ENCODE measurements at regions not wholly inside any gene's neighbourhood (a gene's known extent, or its start where the extent isn't known, plus 50 kb on each side); places are given as distances from the start of the nearest gene placed in this dataset.
"Not testable (repeated sequence)": the region's sequence is repeated elsewhere in the genome, so short reads cannot be mapped to it uniquely, and the experiment has no call there.

DNA sequence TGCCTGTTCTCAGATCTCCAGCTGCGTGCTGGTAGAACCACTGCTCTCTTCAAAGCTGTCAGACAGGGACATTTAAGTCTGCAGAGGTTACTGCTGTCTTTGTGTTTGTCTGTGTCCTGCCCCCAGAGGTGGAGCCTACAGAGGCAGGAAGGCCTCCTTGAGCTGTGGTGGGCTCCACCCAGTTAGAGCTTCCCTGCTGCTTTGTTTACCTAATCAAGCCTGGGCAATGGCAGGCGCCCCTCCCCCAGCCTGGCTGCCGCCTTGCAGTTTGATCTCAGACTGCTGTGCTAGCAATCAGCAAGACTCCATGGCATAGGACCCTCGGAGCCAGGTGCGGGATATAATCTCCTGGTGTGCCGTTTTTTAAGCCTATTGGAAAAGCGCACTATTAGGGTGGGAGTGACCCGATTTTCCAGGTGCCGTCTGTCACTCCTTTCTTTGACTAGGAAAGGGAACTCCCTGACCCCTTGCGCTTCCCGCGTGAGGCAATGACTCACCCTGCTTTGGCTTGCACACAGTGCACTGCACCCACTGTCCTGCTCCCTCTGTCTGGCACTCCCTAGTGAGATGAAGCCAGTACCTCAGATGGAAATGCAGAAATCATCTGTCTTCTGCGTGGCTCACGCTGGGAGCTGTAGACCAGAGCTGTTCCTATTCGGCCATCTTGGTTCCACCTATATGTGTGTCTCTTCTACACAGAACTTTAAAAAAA is 355.1 kb downstream of the SUCLG1 start:
- not testable (repeated sequence) for H3K79me2 ChIP-seq (ENCODE audit: control insufficient read depth, insufficient read depth, low read length, unreplicated experiment); H3K27ac ChIP-seq (ENCODE audit: low read depth, low read length); H2AFZ ChIP-seq (ENCODE audit: low read length, unreplicated experiment); H3K36me3 ChIP-seq (ENCODE audit: insufficient read depth, low read length); H3K4me3 ChIP-seq (ENCODE audit: low read depth, low read length); H3K4me1 ChIP-seq (ENCODE audit: control insufficient read depth, insufficient read depth, low read length, unreplicated experiment); H3K27me3 ChIP-seq (ENCODE audit: insufficient read depth, low read length)

- Histone ChIP-seq H3K27me3 (ENCODE audit: insufficient read depth, low read length) (no peaks in the 10 kb centered on the region), H3K4me3 (ENCODE audit: low read depth, low read length) (no peak overlapping the region), H2AFZ (ENCODE audit: low read length, unreplicated experiment) (no peak overlapping the region), H3K27ac (ENCODE audit: low read depth, low read length) (no peak overlapping the region), H3K4me1 (ENCODE audit: control insufficient read depth, insufficient read depth, low read length, unreplicated experiment) (no peaks in the 10 kb centered on the region), H3K79me2 (ENCODE audit: control insufficient read depth, insufficient read depth, low read length, unreplicated experiment) (no peaks in the 10 kb centered on the region), H3K36me3 (ENCODE audit: insufficient read depth, low read length) (no peaks in the 10 kb centered on the region)
Observed at GRCh38 chr2:84102274-84102673, 356.8 kb downstream of the SUCLG1 start.

GRCh38 chr2:84088656-84089055 is 370.4 kb downstream of the SUCLG1 start:
- H3K27me3 ChIP-seq (ENCODE audit: insufficient read depth, low read length), result no peaks in the 10 kb centered on the region
- no peak overlapping the region for H3K27ac ChIP-seq (ENCODE audit: low read depth, low read length)
- H3K4me1 ChIP-seq (ENCODE audit: control insufficient read depth, insufficient read depth, low read length, unreplicated experiment), result no peaks in the 10 kb centered on the region
- no peaks in the 10 kb centered on the region for H3K36me3 ChIP-seq (ENCODE audit: insufficient read depth, low read length)
- H2AFZ ChIP-seq (ENCODE audit: low read length, unreplicated experiment), result no peak overlapping the region
- no peak overlapping the region for H3K4me3 ChIP-seq (ENCODE audit: low read depth, low read length)
- no peaks in the 10 kb centered on the region for H3K79me2 ChIP-seq (ENCODE audit: control insufficient read depth, insufficient read depth, low read length, unreplicated experiment)

DNA sequence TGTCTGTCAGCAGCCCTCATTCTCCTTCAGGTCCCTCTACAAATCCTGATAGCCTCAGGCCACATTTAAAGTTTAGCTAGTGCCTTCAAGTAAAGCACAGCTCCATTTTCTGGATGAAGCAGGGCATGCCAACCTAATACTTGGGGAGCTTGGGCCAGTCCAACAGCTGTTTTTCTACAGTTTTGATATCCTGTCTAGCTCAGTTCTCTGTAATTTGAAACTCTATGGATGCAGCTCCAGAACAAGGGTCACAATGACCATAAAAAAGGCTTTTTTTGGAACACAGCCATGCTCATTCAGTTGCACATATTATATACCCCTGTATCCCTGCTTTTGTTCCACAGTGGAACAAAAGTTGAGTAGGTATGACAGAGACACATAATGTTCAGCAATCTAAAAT is 373.5 kb downstream of the SUCLG1 start:
- Histone ChIP-seq H3K79me2 (ENCODE audit: control insufficient read depth, insufficient read depth, low read length, unreplicated experiment) (no peaks in the 10 kb centered on the region), H3K4me1 (ENCODE audit: control insufficient read depth, insufficient read depth, low read length, unreplicated experiment) (no peaks in the 10 kb centered on the region), H3K27me3 (ENCODE audit: insufficient read depth, low read length) (no peaks in the 10 kb centered on the region), H3K27ac (ENCODE audit: low read depth, low read length) (no peak overlapping the region), H3K4me3 (ENCODE audit: low read depth, low read length) (no peak overlapping the region), H2AFZ (ENCODE audit: low read length, unreplicated experiment) (no peak overlapping the region), H3K36me3 (ENCODE audit: insufficient read depth, low read length) (no peaks in the 10 kb centered on the region)

GRCh38 chr2:84084856-84085255 is 374.2 kb downstream of the SUCLG1 start:
- no peak overlapping the region for H3K27ac ChIP-seq (ENCODE audit: low read depth, low read length)
- H3K36me3 ChIP-seq (ENCODE audit: insufficient read depth, low read length), result no peaks in the 10 kb centered on the region
- no peaks in the 10 kb centered on the region for H3K27me3 ChIP-seq (ENCODE audit: insufficient read depth, low read length)
- no peak overlapping the region for H2AFZ ChIP-seq (ENCODE audit: low read length, unreplicated experiment)
- H3K4me1 ChIP-seq (ENCODE audit: control insufficient read depth, insufficient read depth, low read length, unreplicated experiment), result no peaks in the 10 kb centered on the region
- H3K79me2 ChIP-seq (ENCODE audit: control insufficient read depth, insufficient read depth, low read length, unreplicated experiment), result no peaks in the 10 kb centered on the region
- no peak overlapping the region for H3K4me3 ChIP-seq (ENCODE audit: low read depth, low read length)

DNA sequence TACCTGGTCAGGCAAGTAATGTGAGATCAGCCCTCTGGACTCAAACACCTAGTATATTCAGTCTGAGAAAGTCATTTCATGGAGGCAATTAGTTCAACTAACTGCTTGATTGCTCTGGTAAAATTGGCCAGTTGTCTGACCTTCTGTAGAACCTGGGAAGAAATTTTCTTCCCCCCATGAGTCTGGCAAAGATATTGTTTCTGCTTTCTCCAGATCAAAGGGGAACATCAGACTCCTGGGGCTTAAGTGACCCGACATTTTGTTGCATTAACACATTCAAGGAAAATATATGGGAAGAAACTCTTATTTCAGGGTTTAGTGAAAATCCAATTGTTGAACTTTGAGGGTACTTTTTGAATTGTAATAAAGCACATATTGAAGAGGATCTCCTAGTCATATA is 375.1 kb downstream of the SUCLG1 start:
- Histone ChIP-seq H3K36me3 (ENCODE audit: insufficient read depth, low read length) (no peaks in the 10 kb centered on the region), H2AFZ (ENCODE audit: low read length, unreplicated experiment) (no peak overlapping the region)

GRCh38 chr2:84078471-84078870 is 380.6 kb downstream of the SUCLG1 start:
- no peaks in the 10 kb centered on the region for H3K79me2 ChIP-seq (ENCODE audit: control insufficient read depth, insufficient read depth, low read length, unreplicated experiment)
- no peaks in the 10 kb centered on the region for H3K4me1 ChIP-seq (ENCODE audit: control insufficient read depth, insufficient read depth, low read length, unreplicated experiment)
- H3K36me3 ChIP-seq (ENCODE audit: insufficient read depth, low read length), result no peaks in the 10 kb centered on the region
- no peak overlapping the region for H2AFZ ChIP-seq (ENCODE audit: low read length, unreplicated experiment)
- H3K4me3 ChIP-seq (ENCODE audit: low read depth, low read length), result no peak overlapping the region
- no peak overlapping the region for H3K27ac ChIP-seq (ENCODE audit: low read depth, low read length)
- no peaks in the 10 kb centered on the region for H3K27me3 ChIP-seq (ENCODE audit: insufficient read depth, low read length)

More for the DNA sequence above, 375.1 kb downstream of the SUCLG1 start:
- Histone ChIP-seq H3K4me1 (ENCODE audit: control insufficient read depth, insufficient read depth, low read length, unreplicated experiment) (no peaks in the 10 kb centered on the region), H3K27ac (ENCODE audit: low read depth, low read length) (no peak overlapping the region), H3K4me3 (ENCODE audit: low read depth, low read length) (no peak overlapping the region), H3K27me3 (ENCODE audit: insufficient read depth, low read length) (no peaks in the 10 kb centered on the region), H3K79me2 (ENCODE audit: control insufficient read depth, insufficient read depth, low read length, unreplicated experiment) (no peaks in the 10 kb centered on the region)

DNA sequence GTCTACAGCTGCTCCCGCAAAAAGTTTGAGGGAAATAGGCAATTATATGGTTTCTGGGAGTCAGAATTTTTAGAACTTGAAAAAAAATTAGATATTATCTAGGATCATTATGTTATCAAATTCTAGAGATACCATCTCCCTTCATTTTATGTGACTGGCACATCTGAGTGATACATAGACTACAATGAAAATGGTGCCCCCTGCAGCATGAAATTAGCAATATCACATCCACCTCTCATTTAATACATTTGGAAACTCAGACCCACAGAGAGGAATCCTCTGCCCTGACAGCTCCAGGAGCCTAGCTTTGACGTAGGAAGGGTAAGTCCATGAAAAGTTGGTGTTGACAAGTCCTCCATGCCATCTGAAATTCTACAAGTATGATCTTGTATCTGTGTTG is 381.6 kb downstream of the SUCLG1 start:
- Histone ChIP-seq H3K79me2 (ENCODE audit: control insufficient read depth, insufficient read depth, low read length, unreplicated experiment) (no peaks in the 10 kb centered on the region), H3K4me1 (ENCODE audit: control insufficient read depth, insufficient read depth, low read length, unreplicated experiment) (no peaks in the 10 kb centered on the region), H3K27ac (ENCODE audit: low read depth, low read length) (no peak overlapping the region), H2AFZ (ENCODE audit: low read length, unreplicated experiment) (no peak overlapping the region), H3K4me3 (ENCODE audit: low read depth, low read length) (no peak overlapping the region), H3K36me3 (ENCODE audit: insufficient read depth, low read length) (no peaks in the 10 kb centered on the region), H3K27me3 (ENCODE audit: insufficient read depth, low read length) (no peaks in the 10 kb centered on the region)

DNA sequence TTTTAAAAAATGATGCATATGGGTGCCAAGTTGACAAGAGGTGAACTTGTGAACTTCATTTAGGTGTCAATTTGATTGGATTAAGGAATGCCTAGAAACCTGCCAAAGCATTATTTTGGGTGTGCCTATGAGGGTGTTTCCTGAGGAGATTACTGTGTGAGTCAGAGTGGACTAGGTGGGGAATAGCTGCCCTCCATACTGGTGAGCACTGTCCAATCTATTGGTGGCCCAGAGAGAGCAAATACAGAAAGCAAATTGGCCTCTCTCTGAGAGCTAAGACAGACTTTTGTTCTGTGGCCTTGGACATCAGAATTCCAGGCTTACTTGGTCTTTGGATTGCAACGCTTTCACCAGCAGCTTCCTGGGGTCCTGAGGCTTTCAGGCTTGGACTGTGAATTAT is 388.0 kb downstream of the SUCLG1 start:
- no peaks in the 10 kb centered on the region for H3K27me3 ChIP-seq (ENCODE audit: insufficient read depth, low read length)
- no peaks in the 10 kb centered on the region for H3K36me3 ChIP-seq (ENCODE audit: insufficient read depth, low read length)
- H3K4me1 ChIP-seq (ENCODE audit: control insufficient read depth, insufficient read depth, low read length, unreplicated experiment), result no peaks in the 10 kb centered on the region
- H3K4me3 ChIP-seq (ENCODE audit: low read depth, low read length), result no peak overlapping the region
- no peak overlapping the region for H3K27ac ChIP-seq (ENCODE audit: low read depth, low read length)
- H3K79me2 ChIP-seq (ENCODE audit: control insufficient read depth, insufficient read depth, low read length, unreplicated experiment), result no peaks in the 10 kb centered on the region
- H2AFZ ChIP-seq (ENCODE audit: low read length, unreplicated experiment), result no peak overlapping the region

DNA sequence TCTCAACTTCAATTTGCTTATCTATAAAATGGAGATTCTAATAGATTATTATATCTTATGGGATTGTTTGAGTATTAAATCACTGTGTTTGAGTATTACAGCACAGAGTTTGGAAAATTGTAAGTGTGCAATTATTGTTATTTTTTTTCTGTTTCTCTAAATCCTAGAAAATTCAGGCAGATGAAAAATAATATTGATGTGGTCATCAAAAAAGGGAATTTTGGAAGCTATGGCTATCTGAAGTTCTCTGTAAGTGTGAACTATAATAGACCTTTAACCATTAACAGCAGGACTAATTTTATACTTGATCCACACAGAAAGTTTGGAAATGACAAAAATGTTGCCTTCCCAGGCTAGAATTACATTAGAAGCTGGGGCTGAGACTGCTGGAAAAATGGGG is 393.2 kb downstream of the SUCLG1 start:
- H3K79me2 ChIP-seq (ENCODE audit: control insufficient read depth, insufficient read depth, low read length, unreplicated experiment), result no peaks in the 10 kb centered on the region
- H3K36me3 ChIP-seq (ENCODE audit: insufficient read depth, low read length), result no peaks in the 10 kb centered on the region
- no peak overlapping the region for H3K4me3 ChIP-seq (ENCODE audit: low read depth, low read length)
- no peak overlapping the region for H3K27ac ChIP-seq (ENCODE audit: low read depth, low read length)
- H3K27me3 ChIP-seq (ENCODE audit: insufficient read depth, low read length), result no peaks in the 10 kb centered on the region
- H2AFZ ChIP-seq (ENCODE audit: low read length, unreplicated experiment), result no peak overlapping the region
- H3K4me1 ChIP-seq (ENCODE audit: control insufficient read depth, insufficient read depth, low read length, unreplicated experiment), result no peaks in the 10 kb centered on the region

DNA sequence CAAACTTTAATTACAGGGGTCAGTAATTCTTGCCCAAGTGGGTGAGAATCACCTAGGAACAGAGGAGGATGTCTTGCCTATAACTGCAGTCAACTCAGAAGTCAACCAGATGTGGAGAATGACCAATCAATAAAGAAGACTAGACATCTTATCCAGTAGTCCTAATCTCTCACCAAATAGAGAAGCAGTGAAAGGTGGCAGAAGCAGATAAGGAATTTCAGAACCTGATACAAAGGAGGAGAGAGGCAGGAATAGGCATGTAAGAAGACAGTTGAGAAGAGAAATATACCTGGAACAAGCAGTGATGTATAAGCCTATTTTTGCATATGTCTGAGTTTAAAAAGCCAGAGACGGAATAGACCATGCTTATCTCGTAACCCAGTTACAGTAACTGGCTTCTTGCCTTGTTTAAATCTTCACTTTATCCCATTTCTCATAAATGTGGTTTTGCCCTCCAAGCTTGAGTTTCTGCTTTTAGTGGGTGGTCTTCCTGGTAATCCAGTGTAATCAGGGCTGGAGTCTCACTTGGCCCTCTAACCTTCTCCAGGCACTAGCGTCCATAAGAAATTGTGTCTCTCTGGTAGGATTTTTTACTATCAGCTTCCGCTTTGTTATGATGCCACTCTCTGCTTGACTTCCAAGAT is 401.0 kb downstream of the SUCLG1 start:
- no peaks in the 10 kb centered on the region for H3K4me1 ChIP-seq (ENCODE audit: control insufficient read depth, insufficient read depth, low read length, unreplicated experiment)
- no peak overlapping the region for H3K4me3 ChIP-seq (ENCODE audit: low read depth, low read length)
- H3K36me3 ChIP-seq (ENCODE audit: insufficient read depth, low read length), result no peaks in the 10 kb centered on the region
- no peaks in the 10 kb centered on the region for H3K27me3 ChIP-seq (ENCODE audit: insufficient read depth, low read length)
- H3K79me2 ChIP-seq (ENCODE audit: control insufficient read depth, insufficient read depth, low read length, unreplicated experiment), result no peaks in the 10 kb centered on the region
- no peak overlapping the region for H3K27ac ChIP-seq (ENCODE audit: low read depth, low read length)
- no peak overlapping the region for H2AFZ ChIP-seq (ENCODE audit: low read length, unreplicated experiment)
